Smooth muscle cell (in vitro differentiated cells): ENCODE measurements at regions not wholly inside any gene's neighbourhood (a gene's known extent, or its start where the extent isn't known, plus 50 kb on each side); places are given as distances from the start of the nearest gene placed in this dataset.

Experiments
- DNase-seq: peaks from one replicate; lab custom pipeline; 2025; ENCODE audit not compliant: unreplicated experiment; lab: John Stamatoyannopoulos, UW
- H2AFZ ChIP-seq: fragments of 200-600 bp; sonication (generic); 2 replicates; pipeline ENCODE4 v1.6.0; 2016; ENCODE audit warnings: antibody characterized with exemption, low read depth, mild to moderate bottlenecking
- H3F3A ChIP-seq: fragments of 200-600 bp; sonication (generic); 2 replicates; pipeline ENCODE4 v1.6.0; 2017; ENCODE audit warnings: antibody characterized with exemption, low read depth
- H3K27ac ChIP-seq: fragments of 200-600 bp; sonication (generic); 2 replicates; pipeline ENCODE4 v1.5.1; 2016; ENCODE audit warnings: low read depth, mild to moderate bottlenecking
- H3K27me3 ChIP-seq: fragments of 200-600 bp; sonication (generic); 2 replicates; pipeline ENCODE4 v1.6.1; 2016; ENCODE audit warnings: low read depth, mild to moderate bottlenecking
- H3K36me3 ChIP-seq: fragments of 200-600 bp; sonication (generic); 2 replicates; pipeline ENCODE4 v1.5.1; 2016; ENCODE audit warnings: low read depth
- H3K4me1 ChIP-seq: fragments of 200-600 bp; sonication (generic); 2 replicates; pipeline ENCODE4 v1.5.1; 2016; ENCODE audit warnings: low read depth
- H3K4me2 ChIP-seq: fragments of 200-600 bp; sonication (generic); 2 replicates; pipeline ENCODE4 v1.6.0; 2016; ENCODE audit warnings: mild to moderate bottlenecking
- H3K4me3 ChIP-seq: fragments of 200-600 bp; sonication (generic); 2 replicates; pipeline ENCODE4 v1.5.1; 2016; ENCODE audit warnings: mild to moderate bottlenecking
- H3K79me2 ChIP-seq: fragments of 200-600 bp; sonication (generic); 2 replicates; pipeline ENCODE4 v1.6.0; 2016; ENCODE audit warnings: low read depth, mild to moderate bottlenecking
- H3K9ac ChIP-seq: fragments of 200-600 bp; sonication (generic); 2 replicates; pipeline ENCODE4 v1.6.0; 2016; ENCODE audit warnings: low read depth
- H3K9me3 ChIP-seq: fragments of 200-600 bp; sonication (generic); replicated peaks from 2 replicates; pipeline ENCODE4 v1.5.1; 2016; ENCODE audit warnings: low read depth
- H4K20me1 ChIP-seq: fragments of 200-600 bp; sonication (generic); 2 replicates; pipeline ENCODE4 v1.6.0; 2016; ENCODE audit warnings: low read depth
- CTCF ChIP-seq: fragments of 200-600 bp; sonication (generic); IDR thresholded peaks from 2 replicates; pipeline ENCODE4 v1.5.1; 2017; ENCODE audit warnings: borderline replicate concordance, mild to moderate bottlenecking, antibody characterized with exemption; ENCODE audit not compliant: insufficient read depth, poor library complexity, severe bottlenecking
- WGBS: methylation state at CpG from one replicate; pipeline ENCODE4 v1.1.7; 2016; ENCODE audit warnings: low lambda C conversion rate; 5-methylcytosine and 5-hydroxymethylcytosine counted together

GRCh38 chr3:70531063-70531657 lies 218.7 kb upstream of the MDFIC2 start:
- Histone ChIP-seq H3K9ac (no peak overlapping the region), H3K4me1 (no peaks in the 10 kb centered on the region), H3K4me3 (no peak overlapping the region), H3K79me2 (no peaks in the 10 kb centered on the region), H4K20me1 (no peaks in the 10 kb centered on the region), H3K4me2 (no peak overlapping the region), H3K9me3 (no peaks in the 10 kb centered on the region), H2AFZ (no peak overlapping the region), H3K36me3 (no peaks in the 10 kb centered on the region), H3K27me3 (peaks cover 15% of the 10 kb centered on the region), H3F3A (no peaks in the 10 kb centered on the region), H3K27ac (no peak overlapping the region)
- peak; percentile 67 for TF ChIP-seq CTCF
- 31% methylated on average over 4 of the region's 4 CpGs for WGBS
- no peak for DNase-seq

- DNase-seq, result no peak
- Histone ChIP-seq H3K79me2 (no peaks in the 10 kb centered on the region), H3K9ac (no peak overlapping the region), H3K4me2 (no peak overlapping the region), H2AFZ (no peak overlapping the region), H3F3A (no peaks in the 10 kb centered on the region), H4K20me1 (no peaks in the 10 kb centered on the region), H3K27ac (no peak overlapping the region), H3K4me1 (no peaks in the 10 kb centered on the region), H3K27me3 (peaks cover 13% of the 10 kb centered on the region), H3K4me3 (no peak overlapping the region), H3K9me3 (no peaks in the 10 kb centered on the region), H3K36me3 (no peaks in the 10 kb centered on the region)
- 79% methylated on average over 4 of the region's 4 CpGs for WGBS
- no peak for TF ChIP-seq CTCF
Observed at GRCh38 chr3:70530626-70531025, 218.2 kb upstream of the MDFIC2 start.

- DNase-seq, result no peak
- H3K36me3 ChIP-seq, result no peaks in the 10 kb centered on the region
- no peaks in the 10 kb centered on the region for H3K4me1 ChIP-seq
- no peaks in the 10 kb centered on the region for H3K9me3 ChIP-seq
- H4K20me1 ChIP-seq, result no peaks in the 10 kb centered on the region
- no peak overlapping the region for H3K4me3 ChIP-seq
- peak overlapping the region; percentile 84 for H2AFZ ChIP-seq
- H3K27me3 ChIP-seq, result peaks cover 1% of the 10 kb centered on the region
- no peak for TF ChIP-seq CTCF
- 51% methylated on average over 8 of the region's 8 CpGs for WGBS
- H3K27ac ChIP-seq, result no peak overlapping the region
- peak overlapping the region; percentile 65 for H3K4me2 ChIP-seq
- no peak overlapping the region for H3K9ac ChIP-seq
- no peaks in the 10 kb centered on the region for H3F3A ChIP-seq
- H3K79me2 ChIP-seq, result no peaks in the 10 kb centered on the region
Observed at GRCh38 chr3:70527026-70527425, 214.6 kb upstream of the MDFIC2 start.

GRCh38 chr3:70519913-70520659 lies 207.6 kb upstream of the MDFIC2 start:
- no peaks in the 10 kb centered on the region for H3K36me3 ChIP-seq
- no peaks in the 10 kb centered on the region for H4K20me1 ChIP-seq
- DNase-seq, result no peak
- no peaks in the 10 kb centered on the region for H3K79me2 ChIP-seq
- no peak overlapping the region for H3K9ac ChIP-seq
- no peaks in the 10 kb centered on the region for H3K4me1 ChIP-seq
- no peak overlapping the region for H3K27ac ChIP-seq
- H3K27me3 ChIP-seq, result no peaks in the 10 kb centered on the region
- no peak overlapping the region for H3K4me2 ChIP-seq
- WGBS, result 64% methylated on average over 3 of the region's 3 CpGs
- H3F3A ChIP-seq, result no peaks in the 10 kb centered on the region
- no peak overlapping the region for H2AFZ ChIP-seq
- no peaks in the 10 kb centered on the region for H3K9me3 ChIP-seq
- no peak for TF ChIP-seq CTCF
- H3K4me3 ChIP-seq, result no peak overlapping the region
